Fibroblast of villous mesenchyme (primary cell): ENCODE measurements at regions not wholly inside any gene's neighbourhood (a gene's known extent, or its start where the extent isn't known, plus 50 kb on each side); places are given as distances from the start of the nearest gene placed in this dataset.
"Not testable (repeated sequence)": the region's sequence is repeated elsewhere in the genome, so short reads cannot be mapped to it uniquely, and the experiment has no call there.

Experiments used
- DNase-seq: peaks from one replicate; pipeline ENCODE4 v3.0.0-alpha.2; 2010; ENCODE audit warnings: low read depth
- H3K4me3 ChIP-seq: 2 replicates; pipeline ENCODE4 v1.5.1; 2011; ENCODE audit warnings: low read depth, mild to moderate bottlenecking, low read length
- TF ChIP-seq, protein P1 (sequence below): IDR thresholded peaks from 2 replicates; pipeline ENCODE4 v1.5.1; 2012; ENCODE audit warnings: low read depth, mild to moderate bottlenecking, low read length; ENCODE audit not compliant: insufficient read depth

DNA sequence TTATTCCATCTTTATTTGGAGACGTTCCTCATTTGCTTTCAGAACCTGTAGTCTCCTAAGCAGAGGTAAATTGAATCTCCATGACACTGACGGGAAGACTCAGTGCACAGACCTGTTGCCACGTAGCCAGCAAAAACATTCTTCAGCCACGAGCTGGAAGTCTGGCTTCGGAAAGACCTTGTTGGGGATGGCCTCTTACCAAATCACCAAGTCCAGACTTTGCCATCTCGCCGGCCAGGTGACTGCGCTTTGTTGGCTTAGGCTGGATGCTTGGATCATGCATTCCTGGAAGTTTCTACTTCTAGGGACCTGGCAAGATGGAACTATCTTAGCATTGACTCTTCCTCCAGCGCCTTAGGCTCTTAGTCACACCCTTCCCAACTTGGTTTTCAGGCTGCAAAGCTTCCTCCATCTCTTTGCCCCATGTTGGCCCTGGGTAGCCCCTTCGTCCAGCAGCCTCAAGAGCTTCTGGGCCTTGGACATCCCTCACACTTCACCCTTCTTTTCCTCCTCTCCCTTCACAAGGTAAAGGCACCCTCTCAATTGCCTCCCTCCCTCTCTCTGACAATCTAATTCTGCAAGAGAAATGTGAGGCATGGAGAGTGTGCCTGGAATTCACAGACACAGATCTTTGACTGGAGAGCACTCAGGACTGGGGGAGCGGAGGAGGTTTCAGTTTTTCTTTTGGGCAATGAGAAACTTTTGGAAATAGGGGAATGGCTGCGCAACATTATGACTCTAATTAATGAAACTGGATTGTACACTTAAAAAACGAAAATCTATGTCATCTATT lies 451.9 kb upstream of the MKI67 start:
- H3K4me3 ChIP-seq = no peak overlapping the region
- TF ChIP-seq, protein P1, sequence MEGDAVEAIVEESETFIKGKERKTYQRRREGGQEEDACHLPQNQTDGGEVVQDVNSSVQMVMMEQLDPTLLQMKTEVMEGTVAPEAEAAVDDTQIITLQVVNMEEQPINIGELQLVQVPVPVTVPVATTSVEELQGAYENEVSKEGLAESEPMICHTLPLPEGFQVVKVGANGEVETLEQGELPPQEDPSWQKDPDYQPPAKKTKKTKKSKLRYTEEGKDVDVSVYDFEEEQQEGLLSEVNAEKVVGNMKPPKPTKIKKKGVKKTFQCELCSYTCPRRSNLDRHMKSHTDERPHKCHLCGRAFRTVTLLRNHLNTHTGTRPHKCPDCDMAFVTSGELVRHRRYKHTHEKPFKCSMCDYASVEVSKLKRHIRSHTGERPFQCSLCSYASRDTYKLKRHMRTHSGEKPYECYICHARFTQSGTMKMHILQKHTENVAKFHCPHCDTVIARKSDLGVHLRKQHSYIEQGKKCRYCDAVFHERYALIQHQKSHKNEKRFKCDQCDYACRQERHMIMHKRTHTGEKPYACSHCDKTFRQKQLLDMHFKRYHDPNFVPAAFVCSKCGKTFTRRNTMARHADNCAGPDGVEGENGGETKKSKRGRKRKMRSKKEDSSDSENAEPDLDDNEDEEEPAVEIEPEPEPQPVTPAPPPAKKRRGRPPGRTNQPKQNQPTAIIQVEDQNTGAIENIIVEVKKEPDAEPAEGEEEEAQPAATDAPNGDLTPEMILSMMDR = no peak
- no peak for DNase-seq

DNA sequence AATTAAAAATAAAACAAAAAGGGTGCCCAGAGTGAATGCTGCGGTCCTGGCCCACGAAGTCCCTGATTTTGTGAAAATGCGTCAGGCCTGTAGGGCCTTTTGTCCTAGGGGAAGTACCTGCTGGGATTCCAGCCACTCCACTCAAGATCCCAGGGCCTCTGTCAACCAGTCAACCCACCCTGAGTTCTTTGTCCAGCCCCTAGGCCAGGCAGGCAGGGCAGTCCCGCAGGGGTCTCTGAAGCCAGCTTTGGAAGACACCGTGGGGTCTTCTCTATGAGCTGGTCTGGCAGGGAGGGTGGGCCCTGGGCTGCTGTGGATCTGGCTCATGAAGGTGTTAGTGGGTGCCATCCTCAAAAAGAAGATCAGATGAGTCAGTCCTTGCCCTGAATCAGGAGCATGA lies 452.5 kb upstream of the MKI67 start:
- TF ChIP-seq, protein P1 = no peak
- no peak for DNase-seq
- no peak overlapping the region for H3K4me3 ChIP-seq

DNA sequence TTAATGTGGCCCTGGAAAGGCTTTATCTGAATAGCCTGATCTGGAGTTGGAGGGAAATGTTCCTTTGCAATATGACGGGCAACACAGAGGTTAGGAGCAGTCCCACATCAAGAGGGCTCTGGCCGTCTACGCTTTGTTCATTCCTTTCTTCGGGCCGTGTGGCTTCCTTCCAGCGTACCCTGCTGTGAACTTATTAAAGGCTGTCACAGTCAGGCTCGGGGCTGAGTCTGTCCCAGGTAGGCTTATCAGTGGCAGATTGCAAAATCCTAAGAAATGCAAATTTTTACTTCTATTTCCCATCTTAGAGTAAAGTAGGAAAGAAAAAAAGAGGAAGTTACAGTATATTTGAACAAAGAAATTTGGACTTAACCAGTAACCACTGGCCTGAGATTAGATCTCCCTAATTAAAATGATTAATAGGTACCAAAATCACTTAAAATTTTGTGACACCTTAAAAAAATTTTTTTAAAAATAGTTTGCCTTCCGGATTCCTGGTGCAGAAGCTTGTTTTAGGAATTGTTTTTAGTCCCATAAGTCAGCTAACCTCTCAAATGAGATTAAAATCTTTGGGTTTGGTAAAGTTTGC lies 453.1 kb upstream of the MKI67 start:
- no peak for DNase-seq

DNA sequence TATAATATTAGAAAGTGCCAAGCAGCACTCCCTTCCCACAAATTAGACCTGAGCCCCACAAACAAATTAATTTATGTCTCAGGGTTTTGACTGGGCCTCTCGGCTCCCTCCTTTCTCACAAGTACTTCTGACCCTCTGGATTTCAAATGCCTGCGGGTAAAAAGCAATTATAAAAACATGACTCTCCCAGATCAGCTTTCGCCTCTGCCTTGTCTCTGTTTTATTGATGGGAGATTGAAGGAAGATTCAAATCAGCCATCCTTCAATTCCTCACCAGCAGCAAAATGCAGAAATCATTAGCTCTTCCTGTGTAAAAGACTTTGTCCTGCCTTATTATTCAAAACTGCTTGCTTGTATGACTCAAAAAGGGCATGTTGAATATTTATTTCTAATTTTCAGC lies 453.7 kb upstream of the MKI67 start:
- no peak overlapping the region for H3K4me3 ChIP-seq
- TF ChIP-seq, protein P1 = no peak
- DNase-seq = no peak

More for the DNA sequence above, 453.1 kb upstream of the MKI67 start:
- H3K4me3 ChIP-seq = no peak overlapping the region
- TF ChIP-seq, protein P1 = no peak

DNA sequence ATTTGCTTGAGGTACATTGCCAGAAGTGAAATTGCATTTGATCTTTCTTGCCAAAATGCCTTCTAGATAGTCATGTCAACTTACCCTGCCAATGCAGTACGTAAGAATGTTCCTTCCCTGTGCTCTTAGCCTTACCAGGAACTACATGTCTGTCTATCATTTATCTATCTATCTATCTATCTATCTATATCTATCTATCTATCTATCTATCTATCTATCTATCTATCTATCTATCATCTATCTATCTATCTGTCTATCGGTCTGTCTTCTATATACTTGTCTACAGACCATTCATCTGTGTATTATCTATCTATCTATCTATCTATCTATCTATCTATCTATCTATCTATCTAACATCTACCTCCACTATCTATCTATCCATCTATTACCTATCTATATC lies 456.9 kb upstream of the MKI67 start:
- DNase-seq, H3K4me3 ChIP-seq: not testable (repeated sequence)

DNA sequence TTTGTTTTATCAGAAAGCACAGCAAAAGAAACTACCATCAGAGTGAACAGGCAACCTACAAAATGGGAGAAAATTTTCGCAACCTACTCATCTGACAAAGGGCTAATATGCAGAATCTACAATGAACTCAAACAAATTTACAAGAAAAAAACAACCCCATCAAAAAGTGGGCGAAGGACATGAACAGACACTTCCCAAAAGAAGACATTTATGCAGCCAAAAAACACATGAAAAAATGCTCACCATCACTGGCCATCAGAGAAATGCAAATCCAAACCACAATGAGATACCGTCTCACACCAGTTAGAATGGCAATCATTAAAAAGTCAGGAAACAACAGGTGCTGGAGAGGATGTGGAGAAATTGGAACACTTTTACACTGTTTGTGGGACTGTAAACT lies 460.4 kb upstream of the MKI67 start:
- not testable (repeated sequence) for H3K4me3 ChIP-seq, DNase-seq

DNA sequence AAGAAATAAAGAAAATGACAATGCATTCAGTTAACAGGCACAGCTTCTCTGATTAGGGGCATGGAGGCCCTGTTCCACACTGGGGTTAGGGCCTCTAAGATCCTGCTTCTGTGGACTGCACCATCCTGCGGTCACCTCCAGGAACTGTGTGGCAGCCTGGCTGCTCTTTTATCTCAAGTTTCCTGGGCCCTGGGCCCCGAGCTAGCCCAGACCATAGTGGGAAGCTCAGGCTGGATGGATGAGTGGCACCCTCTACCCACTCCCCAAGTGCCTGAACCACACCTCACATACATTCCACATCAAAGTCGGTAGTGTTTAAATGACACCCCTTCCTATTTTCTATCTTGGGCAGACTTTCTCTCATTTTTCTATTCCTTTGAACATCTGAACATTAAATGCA lies 461.5 kb upstream of the MKI67 start:
- TF ChIP-seq, protein P1 = no peak
- DNase-seq = no peak
- no peak overlapping the region for H3K4me3 ChIP-seq

DNA sequence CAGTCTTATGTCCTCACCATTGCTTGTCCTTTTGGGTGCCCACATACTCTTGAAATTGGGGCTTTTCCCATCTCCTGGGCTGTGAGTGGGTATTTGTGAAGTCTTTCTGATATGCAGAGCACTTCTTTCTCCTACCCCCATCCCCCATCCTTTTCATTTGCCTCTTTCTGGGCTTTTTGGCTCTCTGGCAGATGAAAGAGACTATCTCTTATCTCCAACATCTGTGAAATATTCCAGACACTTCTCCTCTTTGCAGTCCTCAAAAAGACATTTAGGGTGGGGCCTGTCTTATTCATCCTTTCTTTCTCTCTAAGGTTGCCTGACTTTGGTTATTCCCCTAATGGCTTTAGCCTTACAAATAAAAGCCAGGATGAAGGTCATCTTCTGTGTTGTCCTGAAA lies 462.2 kb upstream of the MKI67 start:
- TF ChIP-seq, protein P1 = no peak
- DNase-seq = no peak

More for the DNA sequence above, 462.2 kb upstream of the MKI67 start:
- H3K4me3 ChIP-seq = no peak overlapping the region
